ENCODE measurements at regions not wholly inside any gene's neighbourhood (a gene's known extent, or its start where the extent isn't known, plus 50 kb on each side); places are given as distances from the start of the nearest gene placed in this dataset.

GRCh38 chr2:59502981-59503380 is 1050.5 kb downstream of the BCL11A start:
- no peak overlapping the region for H2AFZ ChIP-seq
- intact Hi-C loops (cut with micrococcal nuclease; ENCODE audit: unreplicated experiment) = no loop called here
- H3K9me3 ChIP-seq (ENCODE audit: insufficient read depth, low read depth) = no peaks in the 10 kb centered on the region
- H3F3A ChIP-seq (ENCODE audit: insufficient read depth, low read depth) = no peaks in the 10 kb centered on the region
- no peaks in the 10 kb centered on the region for H3K79me2 ChIP-seq (ENCODE audit: low read depth)
- no peak overlapping the region for H3K4me3 ChIP-seq
- DNase-seq = no peak
- ChIA-PET CTCF (no interaction called here), POLR2A (ENCODE audit: unreplicated experiment) (no interaction called here)
- H4K20me1 ChIP-seq (ENCODE audit: insufficient read depth) = no peaks in the 10 kb centered on the region
- peaks cover 5% of the 10 kb centered on the region; the same call in 1 of the 2 replicates for H3K9me2 ChIP-seq (ENCODE audit: insufficient read depth)
- no peaks in the 10 kb centered on the region for H3K36me3 ChIP-seq (ENCODE audit: low read depth)
- H3K4me2 ChIP-seq = no peak overlapping the region
- TF ChIP-seq EZH2 (IDR thresholded peaks at IDR 0.05; ENCODE audit: low read depth) (no peak), CTCF (conservative IDR thresholded peaks at IDR 0.05) (no peak)
- no peak overlapping the region for H3K27ac ChIP-seq
- no peaks in the 10 kb centered on the region for H3K4me1 ChIP-seq (replicated peaks; ENCODE audit: insufficient read depth)
- no TSS peak for BruUV-seq (replicated peaks)
- no peaks in the 10 kb centered on the region for H3K27me3 ChIP-seq (ENCODE audit: insufficient read depth, low read depth)

- BruUV-seq (replicated peaks) = no TSS peak
- Histone ChIP-seq H4K20me1 (ENCODE audit: insufficient read depth) (no peaks in the 10 kb centered on the region), H3K4me2 (no peak overlapping the region), H3K79me2 (ENCODE audit: low read depth) (no peaks in the 10 kb centered on the region), H3K4me1 (replicated peaks; ENCODE audit: insufficient read depth) (no peaks in the 10 kb centered on the region), H2AFZ (no peak overlapping the region), H3K4me3 (no peak overlapping the region), H3F3A (ENCODE audit: insufficient read depth, low read depth) (no peaks in the 10 kb centered on the region), H3K27me3 (ENCODE audit: insufficient read depth, low read depth) (no peaks in the 10 kb centered on the region), H3K9me2 (ENCODE audit: insufficient read depth) (no peaks in the 10 kb centered on the region), H3K9me3 (ENCODE audit: insufficient read depth, low read depth) (no peaks in the 10 kb centered on the region), H3K27ac (no peak overlapping the region), H3K36me3 (ENCODE audit: low read depth) (no peaks in the 10 kb centered on the region)
- ChIA-PET POLR2A (ENCODE audit: unreplicated experiment) (no interaction called here), CTCF (no interaction called here)
- TF ChIP-seq CTCF (conservative IDR thresholded peaks at IDR 0.05) (no peak), EZH2 (IDR thresholded peaks at IDR 0.05; ENCODE audit: low read depth) (no peak)
- intact Hi-C loops (cut with micrococcal nuclease; ENCODE audit: unreplicated experiment) = no loop called here
- no peak for DNase-seq
Observed at GRCh38 chr2:59490994-59491393, 1062.5 kb downstream of the BCL11A start.

GRCh38 chr2:59490192-59490591 is 1063.3 kb downstream of the BCL11A start:
- POLR2A ChIA-PET (ENCODE audit: unreplicated experiment) = no interaction called here
- BruUV-seq (replicated peaks) = no TSS peak
- Histone ChIP-seq H3K9me3 (ENCODE audit: insufficient read depth, low read depth) (no peaks in the 10 kb centered on the region), H3K36me3 (ENCODE audit: low read depth) (no peaks in the 10 kb centered on the region), H3K79me2 (ENCODE audit: low read depth) (no peaks in the 10 kb centered on the region), H2AFZ (no peak overlapping the region), H4K20me1 (ENCODE audit: insufficient read depth) (no peaks in the 10 kb centered on the region), H3K27me3 (ENCODE audit: insufficient read depth, low read depth) (no peaks in the 10 kb centered on the region), H3K4me3 (no peak overlapping the region), H3K4me1 (replicated peaks; ENCODE audit: insufficient read depth) (no peaks in the 10 kb centered on the region), H3K4me2 (no peak overlapping the region), H3F3A (ENCODE audit: insufficient read depth, low read depth) (no peaks in the 10 kb centered on the region), H3K9me2 (ENCODE audit: insufficient read depth) (no peaks in the 10 kb centered on the region), H3K27ac (no peak overlapping the region)
- intact Hi-C loops (cut with micrococcal nuclease; ENCODE audit: unreplicated experiment) = no loop called here
- TF ChIP-seq EZH2 (IDR thresholded peaks at IDR 0.05; ENCODE audit: low read depth) = no peak
- no peak for TF ChIP-seq CTCF (conservative IDR thresholded peaks at IDR 0.05)
- DNase-seq = no peak
- CTCF ChIA-PET = no interaction called here

All from PC-9 (cell line).